ENCODE measurements at regions not wholly inside any gene's neighbourhood (a gene's known extent, or its start where the extent isn't known, plus 50 kb on each side); places are given as distances from the start of the nearest gene placed in this dataset.
A peak's percentile ranks its signal among the peaks of the same experiment; 100 is the strongest.

DNA sequence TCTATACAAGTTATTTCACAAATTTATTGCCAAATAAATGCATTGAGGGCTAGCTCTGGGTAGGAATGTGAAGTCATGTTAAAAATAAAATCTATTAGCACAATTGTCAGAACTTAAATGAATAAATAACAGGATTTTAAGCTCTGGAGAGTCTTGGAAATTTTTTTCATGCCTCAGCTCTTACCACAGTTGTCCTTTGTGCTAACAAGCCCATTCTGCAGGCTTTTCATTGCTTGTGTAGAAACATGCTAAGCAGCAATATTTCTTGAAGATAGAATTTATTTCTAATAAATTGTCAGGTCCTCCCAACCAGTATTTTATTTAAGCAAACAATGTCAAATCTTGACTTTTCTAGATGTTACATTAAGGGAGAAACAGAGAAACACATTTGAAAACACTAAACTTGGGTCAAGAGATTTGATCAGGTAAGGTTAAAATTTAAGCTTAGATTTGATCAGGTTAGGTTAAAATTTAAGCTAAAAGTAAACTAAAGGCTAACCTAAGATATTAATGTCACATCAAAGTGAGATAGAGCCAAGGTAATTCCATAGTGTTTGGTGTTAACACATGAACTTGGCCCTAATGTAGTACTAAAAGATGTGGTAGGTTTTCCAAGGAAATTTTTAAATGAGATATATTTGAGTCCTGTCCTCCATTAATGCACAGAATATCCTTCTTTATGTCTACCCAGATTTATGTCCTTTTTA, 179.1 kb upstream of the IL1RAPL1 start:
- H4K20me1 ChIP-seq (ENCODE audit: insufficient read depth, low read length) = no peaks in the 10 kb centered on the region
- no peak overlapping the region for H3K4me3 ChIP-seq (ENCODE audit: insufficient read depth, low read depth, low read length)
- no peaks in the 10 kb centered on the region for H3K9me3 ChIP-seq (ENCODE audit: insufficient read depth, low read depth, low read length)
- TF ChIP-seq EZH2 (IDR thresholded peaks at IDR 0.05; ENCODE audit: insufficient read depth, low read length) = no peak
- TF ChIP-seq, protein P1, sequence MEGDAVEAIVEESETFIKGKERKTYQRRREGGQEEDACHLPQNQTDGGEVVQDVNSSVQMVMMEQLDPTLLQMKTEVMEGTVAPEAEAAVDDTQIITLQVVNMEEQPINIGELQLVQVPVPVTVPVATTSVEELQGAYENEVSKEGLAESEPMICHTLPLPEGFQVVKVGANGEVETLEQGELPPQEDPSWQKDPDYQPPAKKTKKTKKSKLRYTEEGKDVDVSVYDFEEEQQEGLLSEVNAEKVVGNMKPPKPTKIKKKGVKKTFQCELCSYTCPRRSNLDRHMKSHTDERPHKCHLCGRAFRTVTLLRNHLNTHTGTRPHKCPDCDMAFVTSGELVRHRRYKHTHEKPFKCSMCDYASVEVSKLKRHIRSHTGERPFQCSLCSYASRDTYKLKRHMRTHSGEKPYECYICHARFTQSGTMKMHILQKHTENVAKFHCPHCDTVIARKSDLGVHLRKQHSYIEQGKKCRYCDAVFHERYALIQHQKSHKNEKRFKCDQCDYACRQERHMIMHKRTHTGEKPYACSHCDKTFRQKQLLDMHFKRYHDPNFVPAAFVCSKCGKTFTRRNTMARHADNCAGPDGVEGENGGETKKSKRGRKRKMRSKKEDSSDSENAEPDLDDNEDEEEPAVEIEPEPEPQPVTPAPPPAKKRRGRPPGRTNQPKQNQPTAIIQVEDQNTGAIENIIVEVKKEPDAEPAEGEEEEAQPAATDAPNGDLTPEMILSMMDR (IDR thresholded peaks at IDR 0.05; ENCODE audit: insufficient read depth, low read depth, low read length) = no peak
- peak; percentile 60 for FAIRE-seq
- Mint-ChIP-seq H3K9me3 (ENCODE audit: unreplicated experiment) (no peaks in the 10 kb centered on the region), H3K36me3 (ENCODE audit: low read depth, unreplicated experiment) (no peaks in the 10 kb centered on the region), H3K4me1 (ENCODE audit: low read depth, unreplicated experiment) (no peaks in the 10 kb centered on the region), H3K27me3 (ENCODE audit: low read depth, unreplicated experiment) (no peaks in the 10 kb centered on the region), H3K4me3 (ENCODE audit: unreplicated experiment) (no peak overlapping the region), H3K27ac (ENCODE audit: unreplicated experiment) (no peak overlapping the region)
- no peaks in the 10 kb centered on the region for H3K36me3 ChIP-seq (ENCODE audit: insufficient read depth, low read length)
- H3K27me3 ChIP-seq (ENCODE audit: insufficient read depth, low read length) = no peaks in the 10 kb centered on the region
- H3K79me2 ChIP-seq (ENCODE audit: insufficient read depth, low read length) = no peaks in the 10 kb centered on the region
- H3K9ac ChIP-seq (ENCODE audit: low read length) = no peak overlapping the region
- DNase-seq (ENCODE audit: low read depth) = no peak
- no peaks in the 10 kb centered on the region for H3K4me1 ChIP-seq (ENCODE audit: insufficient read depth, low read length)
- no peak overlapping the region for H3K4me2 ChIP-seq (ENCODE audit: low read length)
- no peak overlapping the region for H2AFZ ChIP-seq (ENCODE audit: low read depth, low read length)
- H3K27ac ChIP-seq (ENCODE audit: low read depth, low read length) = no peak overlapping the region

DNA sequence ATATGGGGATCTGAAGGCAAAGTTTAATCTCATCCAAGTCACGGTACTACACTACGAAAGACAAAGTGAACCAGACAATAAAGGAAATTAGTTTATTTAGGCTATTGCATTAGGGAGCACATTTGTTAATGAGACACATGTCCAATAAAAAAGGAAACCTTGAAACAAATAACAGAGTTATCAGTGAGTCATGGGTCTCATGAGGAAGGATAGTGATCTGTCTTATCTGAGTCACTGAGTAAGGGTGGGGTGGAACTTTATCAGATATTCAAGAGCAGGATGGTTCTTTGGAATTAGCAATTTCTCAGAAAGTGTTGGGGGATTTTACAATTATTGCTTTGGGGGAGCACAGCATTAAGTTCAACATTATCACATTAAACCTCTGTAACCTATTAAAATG, 188.9 kb upstream of the IL1RAPL1 start:
- no peak overlapping the region for H3K27ac ChIP-seq (ENCODE audit: low read depth, low read length)
- H3K4me2 ChIP-seq (ENCODE audit: low read length) = no peak overlapping the region
- no peaks in the 10 kb centered on the region for H3K27me3 ChIP-seq (ENCODE audit: insufficient read depth, low read length)
- H3K9me3 ChIP-seq (ENCODE audit: insufficient read depth, low read depth, low read length) = no peaks in the 10 kb centered on the region
- FAIRE-seq (peak; percentile 17), DNase-seq (ENCODE audit: low read depth) (no peak)
- no peak overlapping the region for H2AFZ ChIP-seq (ENCODE audit: low read depth, low read length)
- H3K9ac ChIP-seq (ENCODE audit: low read length) = no peak overlapping the region
- Mint-ChIP-seq H3K27me3 (ENCODE audit: low read depth, unreplicated experiment) (no peaks in the 10 kb centered on the region), H3K27ac (ENCODE audit: unreplicated experiment) (no peak overlapping the region), H3K4me1 (ENCODE audit: low read depth, unreplicated experiment) (peaks cover 1% of the 10 kb centered on the region), H3K4me3 (ENCODE audit: unreplicated experiment) (no peak overlapping the region), H3K36me3 (ENCODE audit: low read depth, unreplicated experiment) (no peaks in the 10 kb centered on the region), H3K9me3 (ENCODE audit: unreplicated experiment) (no peaks in the 10 kb centered on the region)
- TF ChIP-seq EZH2 (IDR thresholded peaks at IDR 0.05; ENCODE audit: insufficient read depth, low read length) = no peak
- TF ChIP-seq, protein P1 (IDR thresholded peaks at IDR 0.05; ENCODE audit: insufficient read depth, low read depth, low read length) = no peak
- no peaks in the 10 kb centered on the region for H3K36me3 ChIP-seq (ENCODE audit: insufficient read depth, low read length)
- no peaks in the 10 kb centered on the region for H3K4me1 ChIP-seq (ENCODE audit: insufficient read depth, low read length)
- no peaks in the 10 kb centered on the region for H3K79me2 ChIP-seq (ENCODE audit: insufficient read depth, low read length)
- H4K20me1 ChIP-seq (ENCODE audit: insufficient read depth, low read length) = no peaks in the 10 kb centered on the region
- H3K4me3 ChIP-seq (ENCODE audit: insufficient read depth, low read depth, low read length) = no peak overlapping the region

DNA sequence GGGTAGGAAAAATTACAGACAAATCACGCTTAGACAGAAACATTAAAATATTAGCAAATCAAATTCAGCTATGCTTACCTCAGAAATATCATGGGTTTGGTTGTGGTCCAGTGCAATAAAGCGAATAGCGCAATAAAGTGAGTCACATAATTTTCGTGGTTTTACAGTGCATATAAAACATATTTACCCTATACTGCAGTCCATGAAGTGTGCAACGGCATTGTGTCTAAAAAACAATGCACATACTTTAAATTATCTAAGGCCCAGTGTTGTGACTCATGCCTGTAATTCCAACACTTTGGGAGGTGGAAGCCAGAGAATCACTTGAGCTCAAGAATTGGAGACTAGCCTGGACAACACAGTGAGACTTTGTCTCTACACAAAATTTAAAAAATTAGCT, 195.7 kb upstream of the IL1RAPL1 start:
- Histone ChIP-seq H4K20me1 (ENCODE audit: insufficient read depth, low read length) (no peaks in the 10 kb centered on the region), H3K79me2 (ENCODE audit: insufficient read depth, low read length) (no peaks in the 10 kb centered on the region), H3K9me3 (ENCODE audit: insufficient read depth, low read depth, low read length) (no peaks in the 10 kb centered on the region), H3K36me3 (ENCODE audit: insufficient read depth, low read length) (no peaks in the 10 kb centered on the region), H3K4me2 (ENCODE audit: low read length) (no peak overlapping the region), H3K27me3 (ENCODE audit: insufficient read depth, low read length) (no peaks in the 10 kb centered on the region), H3K9ac (ENCODE audit: low read length) (no peak overlapping the region), H3K27ac (ENCODE audit: low read depth, low read length) (no peak overlapping the region), H3K4me1 (ENCODE audit: insufficient read depth, low read length) (no peaks in the 10 kb centered on the region), H3K4me3 (ENCODE audit: insufficient read depth, low read depth, low read length) (no peak overlapping the region), H2AFZ (ENCODE audit: low read depth, low read length) (no peak overlapping the region)
- Mint-ChIP-seq H3K4me1 (ENCODE audit: low read depth, unreplicated experiment) (no peaks in the 10 kb centered on the region), H3K27me3 (ENCODE audit: low read depth, unreplicated experiment) (no peaks in the 10 kb centered on the region), H3K9me3 (ENCODE audit: unreplicated experiment) (no peaks in the 10 kb centered on the region), H3K36me3 (ENCODE audit: low read depth, unreplicated experiment) (no peaks in the 10 kb centered on the region), H3K27ac (ENCODE audit: unreplicated experiment) (no peak overlapping the region), H3K4me3 (ENCODE audit: unreplicated experiment) (no peak overlapping the region)
- DNase-seq (ENCODE audit: low read depth) (peak; percentile 17), FAIRE-seq (peak; percentile 70)
- TF ChIP-seq, protein P1 (IDR thresholded peaks at IDR 0.05; ENCODE audit: insufficient read depth, low read depth, low read length) = no peak
- TF ChIP-seq EZH2 (IDR thresholded peaks at IDR 0.05; ENCODE audit: insufficient read depth, low read length) = no peak
